H1 (cell line): ENCODE measurements at regions not wholly inside any gene's neighbourhood (a gene's known extent, or its start where the extent isn't known, plus 50 kb on each side); places are given as distances from the start of the nearest gene placed in this dataset.

Source experiments
- CTCF ChIA-PET: fragments of 300-600 bp; sonication (Branson Sonifier 250); formaldehyde crosslinking; loops from one replicate; lab custom pipeline; 2021; ENCODE audit not compliant: partially characterized antibody; lab: Charles Lee
- POLR2A ChIA-PET: fragments of 300-600 bp; sonication (Branson Sonifier 250); formaldehyde crosslinking; loops from one replicate; lab custom pipeline; 2021; ENCODE audit warnings: inconsistent platforms; ENCODE audit not compliant: partially characterized antibody; lab: Charles Lee
- DNase-seq, 2 experiments: peaks; one replicate each; pipeline versions ENCODE4 v3.0.0 to v3.0.0-alpha.2; 2010 to 2022; ENCODE audit warnings: low spot score in 2 of 2, low read depth in 1 of 2, mixed read lengths in 1 of 2
- FAIRE-seq: peaks from 2 replicates; lab custom pipeline; 2011; peaks lifted over from hg19 to GRCh38; lab: Jason Lieb, UNC
- H2AFZ ChIP-seq: 2 replicates; pipeline ENCODE4 v1.8.1; 2012; ENCODE audit warnings: low read length, inconsistent platforms
- H2AK5ac ChIP-seq: 2 replicates; pipeline ENCODE4 v1.6.1; 2013; ENCODE audit warnings: low read depth, low read length
- H2BK120ac ChIP-seq: replicated peaks from 2 replicates; pipeline ENCODE3; 2013; ENCODE audit warnings: low read depth, low read length, inconsistent platforms
- H2BK12ac ChIP-seq: 2 replicates; pipeline ENCODE4 v1.6.1; 2013; ENCODE audit warnings: low read depth, low read length
- H2BK15ac ChIP-seq: 2 replicates; pipeline ENCODE4 v1.6.1; 2013; ENCODE audit warnings: low read length
- H2BK20ac ChIP-seq: 2 replicates; pipeline ENCODE4 v1.6.1; 2013; ENCODE audit warnings: low read length
- H2BK5ac ChIP-seq: 2 replicates; pipeline ENCODE4 v1.6.1; 2013; ENCODE audit warnings: low read depth, low read length
- H3K14ac ChIP-seq: 2 replicates; pipeline ENCODE4 v1.6.1; 2013; ENCODE audit warnings: inconsistent platforms; ENCODE audit not compliant: insufficient read length
- H3K18ac ChIP-seq: 2 replicates; pipeline ENCODE4 v1.6.1; 2013; ENCODE audit warnings: low read length; ENCODE audit errors: extremely low read depth
- H3K23ac ChIP-seq: 2 replicates; pipeline ENCODE4 v1.6.1; 2013; ENCODE audit warnings: inconsistent platforms; ENCODE audit not compliant: insufficient read length
- H3K23me2 ChIP-seq: 2 replicates; pipeline ENCODE4 v1.6.1; 2013; ENCODE audit warnings: low read depth, low read length
- H3K27ac ChIP-seq: 2 replicates; pipeline ENCODE4 v1.6.1; 2011; ENCODE audit warnings: low read depth, low read length, inconsistent platforms
- H3K27me3 ChIP-seq, 4 experiments: replicated peaks in 1 of 4; 1 replicate in 1 of 4; 2 replicates in 3 of 4; pipeline versions ENCODE4 v1.6.1 to v1.8.1; 2011 to 2013; ENCODE audit warnings: low read length in 3 of 4, mild to moderate bottlenecking in 3 of 4, inconsistent platforms in 2 of 4, mixed read lengths in 2 of 4, moderate library complexity in 1 of 4; ENCODE audit not compliant: control insufficient read depth in 3 of 4, insufficient read depth in 3 of 4; ENCODE audit errors: extremely low read depth in 1 of 4
- H3K36me3 ChIP-seq, 4 experiments: 2 replicates each; pipeline versions ENCODE4 v1.6.1 to v1.8.1; 2011 to 2013; ENCODE audit warnings: mild to moderate bottlenecking in 4 of 4, low read length in 3 of 4, moderate library complexity in 2 of 4, control low read depth in 1 of 4, inconsistent platforms in 1 of 4; ENCODE audit not compliant: insufficient read depth in 4 of 4, control insufficient read depth in 2 of 4
- H3K4ac ChIP-seq: replicated peaks from 2 replicates; pipeline ENCODE3; 2013; ENCODE audit warnings: low read length, low read depth, mixed read lengths, inconsistent platforms; ENCODE audit not compliant: insufficient read length
- H3K4me1 ChIP-seq, 4 experiments: replicated peaks in 1 of 4; 1 replicate in 1 of 4; 2 replicates in 3 of 4; pipeline versions ENCODE4 v1.6.1 to v1.8.1; 2011 to 2013; ENCODE audit warnings: low read length in 3 of 4, inconsistent platforms in 2 of 4, mixed read lengths in 1 of 4; ENCODE audit not compliant: insufficient read depth in 4 of 4, control insufficient read depth in 3 of 4
- H3K4me2 ChIP-seq, 2 experiments: 2 replicates each; pipeline versions ENCODE4 v1.6.1 to v1.8.1; 2011 to 2013; ENCODE audit warnings: low read depth in 2 of 2, low read length in 2 of 2, control low read depth in 1 of 2, inconsistent platforms in 1 of 2, mild to moderate bottlenecking in 1 of 2; ENCODE audit not compliant: insufficient read depth in 1 of 2
- H3K4me3 ChIP-seq, 4 experiments: fragments of 200-600, 300-600 bp in 1 of 4; sonication (generic), shearing (Covaris generic), sonication (Bioruptor Twin) in 1 of 4; 2 replicates each; pipeline versions ENCODE4 v1.5.1 to v1.8.1; 2011 to 2016; ENCODE audit warnings: low read length in 4 of 4, low read depth in 3 of 4, control low read depth in 2 of 4, inconsistent platforms in 2 of 4, mild to moderate bottlenecking in 2 of 4, mixed read lengths in 1 of 4, moderate library complexity in 1 of 4; ENCODE audit not compliant: insufficient read depth in 2 of 4; ENCODE audit errors: extremely low read depth in 1 of 4
- H3K56ac ChIP-seq: replicated peaks from 2 replicates; pipeline ENCODE3; 2013; ENCODE audit warnings: low read depth, mild to moderate bottlenecking, mixed read lengths, low read length, inconsistent platforms; ENCODE audit not compliant: insufficient read length
- H3K79me1 ChIP-seq: 2 replicates; pipeline ENCODE4 v1.6.1; 2013; ENCODE audit warnings: low read depth, low read length, control low read depth
- H3K79me2 ChIP-seq, 2 experiments: 2 replicates each; pipeline versions ENCODE4 v1.6.1 to v1.8.1; 2012 to 2013; ENCODE audit warnings: low read length in 2 of 2, mild to moderate bottlenecking in 2 of 2, inconsistent platforms in 1 of 2; ENCODE audit not compliant: insufficient read depth in 2 of 2, control insufficient read depth in 1 of 2
- H3K9ac ChIP-seq, 4 experiments: replicated peaks in 1 of 4; 1 replicate in 1 of 4; 2 replicates in 3 of 4; pipeline versions ENCODE4 v1.6.1 to v1.8.1; 2011 to 2013; ENCODE audit warnings: low read depth in 3 of 4, low read length in 3 of 4, control low read depth in 2 of 4, mild to moderate bottlenecking in 2 of 4, moderate library complexity in 2 of 4, inconsistent platforms in 1 of 4; ENCODE audit errors: extremely low read depth in 1 of 4
- H3K9me3 ChIP-seq, 2 experiments: 2 replicates each; pipeline versions ENCODE4 v1.6.1 to v1.8.1; 2012 to 2013; ENCODE audit warnings: mild to moderate bottlenecking in 2 of 2, moderate library complexity in 2 of 2, control low read depth in 1 of 2, inconsistent platforms in 1 of 2, low read depth in 1 of 2, low read length in 1 of 2, mixed read lengths in 1 of 2; ENCODE audit not compliant: insufficient read depth in 2 of 2
- H4K20me1 ChIP-seq, 2 experiments: replicated peaks in 1 of 2; 2 replicates each; pipeline versions ENCODE3 to v1.8.1; 2011 to 2013; ENCODE audit warnings: inconsistent platforms in 2 of 2, low read length in 2 of 2, mild to moderate bottlenecking in 1 of 2; ENCODE audit not compliant: insufficient read depth in 2 of 2, control insufficient read depth in 1 of 2
- H4K5ac ChIP-seq: 2 replicates; pipeline ENCODE4 v1.6.1; 2013; ENCODE audit warnings: low read length, low read depth, mixed read lengths, inconsistent platforms; ENCODE audit not compliant: insufficient read length
- H4K8ac ChIP-seq: 2 replicates; pipeline ENCODE4 v1.8.0; 2013; ENCODE audit warnings: mild to moderate bottlenecking, moderate library complexity, low read length, inconsistent platforms; ENCODE audit not compliant: insufficient read depth; ENCODE audit errors: extremely low read depth
- H4K91ac ChIP-seq: replicated peaks from 2 replicates; pipeline ENCODE3; 2013; ENCODE audit warnings: low read length, mixed read lengths, inconsistent platforms; ENCODE audit not compliant: insufficient read length
- BRCA1 ChIP-seq: IDR thresholded peaks from 2 replicates; pipeline ENCODE4 v1.6.1; 2012; ENCODE audit warnings: low read depth, low read length, improper control_type of control experiment
- EP300 ChIP-seq, 2 experiments: IDR thresholded peaks; 1 replicate in 1 of 2; 2 replicates in 1 of 2; pipeline ENCODE4 v1.6.1; 2011 to 2012; ENCODE audit warnings: low read depth in 2 of 2, low read length in 2 of 2, mild to moderate bottlenecking in 2 of 2, borderline replicate concordance in 1 of 2, inconsistent platforms in 1 of 2, moderate library complexity in 1 of 2
- KDM1A ChIP-seq: fragments of 200-600, 300-600 bp; sonication (generic); IDR thresholded peaks from 2 replicates; pipeline ENCODE4 v1.7.1; 2016; ENCODE audit warnings: mild to moderate bottlenecking, low read length, borderline replicate concordance
- MAFK ChIP-seq: IDR thresholded peaks from 2 replicates; pipeline ENCODE4 v1.6.1; 2012; ENCODE audit warnings: low read depth, mild to moderate bottlenecking, improper control_type of control experiment, low read length
- SAP30 ChIP-seq: fragments of 300-600 bp; sonication (generic); IDR thresholded peaks from 2 replicates; pipeline ENCODE4 v1.7.1; 2012; ENCODE audit warnings: low read length, moderate library complexity, mild to moderate bottlenecking, inconsistent platforms; ENCODE audit not compliant: insufficient read depth, insufficient replicate concordance
- TAF7 ChIP-seq: optimal IDR thresholded peaks from 2 replicates; pipeline ENCODE3; 2011; ENCODE audit warnings: low read depth, mild to moderate bottlenecking, inconsistent platforms, low read length, moderate library complexity, borderline replicate concordance
- WGBS, 2 experiments: shearing (Covaris generic) in 1 of 2; methylation state at CpG; one replicate each; pipeline versions ENCODE4 v1.1.6 to v1.1.7; 2013 to 2015; ENCODE audit warnings: low lambda C conversion rate in 2 of 2, mixed read lengths in 2 of 2, inconsistent platforms in 1 of 2, low coverage in 1 of 2, missing lambda C conversion rate in 1 of 2; ENCODE audit not compliant: insufficient replicate concordance in 2 of 2, insufficient coverage in 1 of 2, insufficient read length in 1 of 2; ENCODE audit errors: extremely low coverage in 1 of 2, missing lambda C conversion rate in 1 of 2; 5-methylcytosine and 5-hydroxymethylcytosine counted together

- H2BK5ac ChIP-seq: no peak overlapping the region
- TF ChIP-seq SAP30 (no peak), TAF7 (no peak), BRCA1 (no peak), KDM1A (no peak), MAFK (no peak), EP300 (IDR thresholded peaks at IDR 0.05; ENCODE audit: borderline replicate concordance in 1 of 2, low read depth in 2 of 2, low read length in 2 of 2) (no peak)
- no peaks in the 10 kb centered on the region for H4K20me1 ChIP-seq
- no peaks in the 10 kb centered on the region for H3K23me2 ChIP-seq
- no peak overlapping the region for H2AK5ac ChIP-seq
- H3K27ac ChIP-seq: no peak overlapping the region
- no peaks in the 10 kb centered on the region for H3K4me1 ChIP-seq
- H4K5ac ChIP-seq: no peak overlapping the region
- no peak overlapping the region for H3K9ac ChIP-seq
- no peak overlapping the region for H4K91ac ChIP-seq
- no peaks in the 10 kb centered on the region for H3K79me1 ChIP-seq
- no peak overlapping the region for H2BK12ac ChIP-seq
- no peak overlapping the region for H2BK15ac ChIP-seq
- no peak overlapping the region for H3K18ac ChIP-seq
- DNase-seq: no peak
- 84% methylated on average over 2 of the region's 2 CpGs; no CpG with 5 or more reads in 1 of the 2 experiments for WGBS, 2 experiments
- ChIA-PET POLR2A (no interaction called here), CTCF (no interaction called here)
- H3K23ac ChIP-seq: no peak overlapping the region
- no peak overlapping the region for H3K4me3 ChIP-seq
- peaks cover 17 to 19% of the 10 kb centered on the region in 2 experiments for H3K9me3 ChIP-seq
- no peak overlapping the region for H3K4me2 ChIP-seq
- H2AFZ ChIP-seq: no peak overlapping the region
- no peak for FAIRE-seq
- H3K56ac ChIP-seq: no peak overlapping the region
- H3K36me3 ChIP-seq: peaks cover 0 to 9% (median 0%) of the 10 kb centered on the region in 4 experiments; a peak in 1 of 8 replicates
- no peaks in the 10 kb centered on the region for H3K27me3 ChIP-seq
- H3K4ac ChIP-seq: no peak overlapping the region
- H2BK120ac ChIP-seq: no peak overlapping the region
- no peak overlapping the region for H4K8ac ChIP-seq
- H3K14ac ChIP-seq: no peak overlapping the region
- no peaks in the 10 kb centered on the region for H3K79me2 ChIP-seq
- no peak overlapping the region for H2BK20ac ChIP-seq
Observed at GRCh38 chr13:84400706-84401105, 518.4 kb upstream of the SLITRK1 start.
